Prostate gland (tissue), 2 donors: ENCODE measurements at regions not wholly inside any gene's neighbourhood (a gene's known extent, or its start where the extent isn't known, plus 50 kb on each side); places are given as distances from the start of the nearest gene placed in this dataset.

Experiments used
- DNase-seq: peaks from one replicate; pipeline ENCODE4 v3.0.0-alpha.2; 2019; ENCODE audit warnings: low spot score
- H3K27ac ChIP-seq, 2 donors: fragments of 200-600 bp; sonication (generic); 2 replicates each; pipeline ENCODE4 v1.5.1; 2017 to 2019
- H3K27me3 ChIP-seq: fragments of 200-600 bp; sonication (generic); replicated peaks from 2 replicates; pipeline ENCODE4 v1.5.1; 2019; ENCODE audit not compliant: insufficient read depth
- H3K36me3 ChIP-seq, 2 donors: fragments of 200-600 bp; sonication (generic); 1 replicate in 1 of 2; 2 replicates in 1 of 2; pipeline versions ENCODE4 v1.5.1 to v1.8.1; 2017 to 2019
- H3K4me1 ChIP-seq: fragments of 200-600 bp; sonication (generic); replicated peaks from 2 replicates; pipeline ENCODE4 v1.5.1; 2019
- H3K4me3 ChIP-seq, 2 donors: fragments of 200-600 bp; sonication (generic); 2 replicates each; pipeline ENCODE4 v1.5.1; 2017 to 2019
- H3K9me3 ChIP-seq: fragments of 200-600 bp; sonication (generic); 2 replicates; pipeline ENCODE4 v1.5.1; 2017
- POLR2A ChIP-seq: fragments of 450-650 bp; IDR thresholded peaks from one replicate; pipeline ENCODE4 v1.6.1; 2016; ENCODE audit warnings: antibody characterized with exemption, mild to moderate bottlenecking
- POLR2AphosphoS5 ChIP-seq: sonication (generic); formaldehyde crosslinking; IDR thresholded peaks from one replicate; pipeline ENCODE4 v1.6.1; 2017; ENCODE audit warnings: antibody characterized with exemption
- WGBS: methylation state at CpG from one replicate; pipeline ENCODE4 v1.1.5; 2018; 5-methylcytosine and 5-hydroxymethylcytosine counted together
- intact Hi-C: fragments of 100-400 bp; cut with DNase I; formaldehyde crosslinking; loops from one replicate; pipeline ENCODE4 v1.14.2; 2022
- TF ChIP-seq, protein P1 (sequence below), 4 experiments: fragments of 200-600 bp in 2 of 4; fragments of 450-650 bp in 2 of 4; sonication (generic) in 2 of 4; IDR thresholded peaks; 1 replicate in 3 of 4; 2 replicates in 1 of 4; pipeline ENCODE4 v1.5.1; 2016 to 2019; ENCODE audit warnings: antibody characterized with exemption in 4 of 4, mild to moderate bottlenecking in 2 of 4, moderate library complexity in 2 of 4

DNA sequence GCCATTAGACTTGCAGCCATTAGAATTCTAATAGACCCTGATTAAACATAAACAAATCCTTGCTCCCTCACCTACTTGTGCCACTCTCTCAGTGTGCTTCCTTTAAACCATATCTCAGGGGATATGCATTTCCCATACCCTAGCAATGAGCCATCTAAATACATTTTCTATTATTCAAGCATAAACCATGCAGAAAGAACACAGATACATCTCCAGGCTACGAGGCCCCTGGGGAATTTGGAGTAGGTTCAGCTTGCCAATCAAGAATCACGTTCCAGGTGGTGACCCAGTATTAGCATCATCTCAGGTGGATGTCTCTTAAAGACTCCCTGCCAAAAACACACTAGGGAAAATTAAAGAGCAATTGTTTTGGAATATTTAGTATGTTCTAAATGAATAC is 93.0 kb upstream of the CCL21 start:
- H3K4me3 ChIP-seq, result no peak overlapping the region
- no peak for DNase-seq
- no peak overlapping the region for H3K27ac ChIP-seq
- H3K9me3 ChIP-seq, result no peaks in the 10 kb centered on the region
- no peaks in the 10 kb centered on the region for H3K4me1 ChIP-seq
- intact Hi-C loops, result no loop called here
- no peaks in the 10 kb centered on the region for H3K36me3 ChIP-seq
- H3K27me3 ChIP-seq, result no peaks in the 10 kb centered on the region
- no peak for TF ChIP-seq POLR2A
- no peak for TF ChIP-seq POLR2AphosphoS5
- TF ChIP-seq, protein P1, sequence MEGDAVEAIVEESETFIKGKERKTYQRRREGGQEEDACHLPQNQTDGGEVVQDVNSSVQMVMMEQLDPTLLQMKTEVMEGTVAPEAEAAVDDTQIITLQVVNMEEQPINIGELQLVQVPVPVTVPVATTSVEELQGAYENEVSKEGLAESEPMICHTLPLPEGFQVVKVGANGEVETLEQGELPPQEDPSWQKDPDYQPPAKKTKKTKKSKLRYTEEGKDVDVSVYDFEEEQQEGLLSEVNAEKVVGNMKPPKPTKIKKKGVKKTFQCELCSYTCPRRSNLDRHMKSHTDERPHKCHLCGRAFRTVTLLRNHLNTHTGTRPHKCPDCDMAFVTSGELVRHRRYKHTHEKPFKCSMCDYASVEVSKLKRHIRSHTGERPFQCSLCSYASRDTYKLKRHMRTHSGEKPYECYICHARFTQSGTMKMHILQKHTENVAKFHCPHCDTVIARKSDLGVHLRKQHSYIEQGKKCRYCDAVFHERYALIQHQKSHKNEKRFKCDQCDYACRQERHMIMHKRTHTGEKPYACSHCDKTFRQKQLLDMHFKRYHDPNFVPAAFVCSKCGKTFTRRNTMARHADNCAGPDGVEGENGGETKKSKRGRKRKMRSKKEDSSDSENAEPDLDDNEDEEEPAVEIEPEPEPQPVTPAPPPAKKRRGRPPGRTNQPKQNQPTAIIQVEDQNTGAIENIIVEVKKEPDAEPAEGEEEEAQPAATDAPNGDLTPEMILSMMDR (IDR thresholded peaks at IDR 0.05), result no peak
- 53% methylated on average over 2 of the region's 2 CpGs for WGBS

DNA sequence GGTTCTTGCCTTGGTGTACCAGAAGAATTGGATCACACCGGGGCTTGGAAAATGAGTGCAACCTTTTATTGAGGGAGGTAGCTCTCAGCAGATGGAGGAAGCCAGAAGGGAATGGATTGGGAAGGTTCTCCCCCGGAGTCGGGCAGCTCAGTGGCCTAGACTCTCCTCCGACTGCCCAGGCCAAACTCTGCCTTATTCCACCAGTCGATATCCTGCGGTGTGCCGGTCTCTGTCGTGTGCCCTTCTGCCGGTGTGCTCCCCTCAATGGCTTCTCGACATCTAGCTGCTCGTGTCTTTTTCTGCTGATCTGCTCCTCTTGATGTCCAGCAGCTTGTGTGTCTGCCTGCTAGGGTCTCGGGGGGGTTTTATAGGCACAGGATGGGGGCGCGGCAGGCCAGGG is 87.4 kb upstream of the CCL21 start:
- H3K4me3 ChIP-seq, result no peak overlapping the region
- no peaks in the 10 kb centered on the region for H3K4me1 ChIP-seq
- no peaks in the 10 kb centered on the region for H3K36me3 ChIP-seq
- WGBS, result 74% methylated on average over 14 of the region's 14 CpGs
- TF ChIP-seq POLR2AphosphoS5 (no peak), POLR2A (no peak)
- TF ChIP-seq, protein P1 (IDR thresholded peaks at IDR 0.05), result no peak
- no peaks in the 10 kb centered on the region for H3K27me3 ChIP-seq
- intact Hi-C loops, result no loop called here
- H3K27ac ChIP-seq, result no peak overlapping the region
- DNase-seq, result no peak
- no peaks in the 10 kb centered on the region for H3K9me3 ChIP-seq

DNA sequence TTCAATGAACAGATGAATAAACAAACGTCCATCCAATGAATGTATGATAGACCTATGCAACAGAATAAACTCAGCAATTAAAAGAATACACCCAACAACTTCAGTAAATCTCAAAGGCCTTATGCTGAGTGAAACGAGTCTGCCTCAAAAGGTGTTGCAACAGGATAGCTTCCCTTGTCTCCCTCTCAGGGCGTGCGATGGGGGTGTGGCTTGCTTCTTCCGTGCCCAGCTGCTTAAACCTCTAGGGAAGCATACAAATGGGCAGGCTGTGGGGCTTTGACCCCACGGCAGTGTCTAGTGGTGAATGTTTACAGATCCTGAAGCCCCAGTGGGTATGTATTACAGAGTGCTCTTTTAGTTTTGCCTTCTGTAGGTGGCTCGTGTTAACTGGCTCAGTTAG is 87.0 kb upstream of the CCL21 start:
- DNase-seq, result no peak
- no peak overlapping the region for H3K27ac ChIP-seq
- TF ChIP-seq POLR2AphosphoS5 (no peak), POLR2A (no peak)
- TF ChIP-seq, protein P1 (IDR thresholded peaks at IDR 0.05), result no peak
- no peak overlapping the region for H3K4me3 ChIP-seq
- no peaks in the 10 kb centered on the region for H3K9me3 ChIP-seq
- intact Hi-C loops, result no loop called here
- 21% methylated on average over 7 of the region's 7 CpGs for WGBS
- no peaks in the 10 kb centered on the region for H3K4me1 ChIP-seq
- H3K27me3 ChIP-seq, result no peaks in the 10 kb centered on the region
- no peaks in the 10 kb centered on the region for H3K36me3 ChIP-seq

DNA sequence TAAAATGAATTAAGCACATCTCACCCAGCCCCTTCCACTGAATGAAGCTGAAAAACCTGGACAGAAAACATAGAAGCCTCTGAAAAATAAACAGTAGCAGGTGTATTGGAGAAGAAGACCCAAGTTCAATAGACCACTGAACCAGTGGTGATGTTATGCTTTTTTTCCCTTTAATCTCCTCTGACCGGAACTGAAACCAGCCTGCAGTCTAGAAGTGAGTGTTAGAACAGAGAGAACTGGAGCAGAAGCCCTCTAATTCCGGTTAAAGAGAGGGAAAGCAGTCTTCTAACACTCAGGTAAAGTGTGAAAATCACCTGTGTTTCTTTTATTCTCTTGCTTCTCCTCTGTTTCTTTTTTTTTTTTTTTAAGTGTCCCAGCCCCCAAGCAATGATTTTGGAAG is 83.5 kb upstream of the CCL21 start:
- H3K4me1 ChIP-seq, result no peaks in the 10 kb centered on the region
- no peaks in the 10 kb centered on the region for H3K36me3 ChIP-seq
- no peak overlapping the region for H3K4me3 ChIP-seq
- H3K27me3 ChIP-seq, result peaks cover 2% of the 10 kb centered on the region
- H3K27ac ChIP-seq, result no peak overlapping the region
- DNase-seq, result no peak
- intact Hi-C loops, result no loop called here
- WGBS, result 80% methylated on average over 2 of the region's 2 CpGs
- TF ChIP-seq POLR2A (no peak), POLR2AphosphoS5 (no peak)
- TF ChIP-seq, protein P1 (IDR thresholded peaks at IDR 0.05), result no peak
- H3K9me3 ChIP-seq, result no peaks in the 10 kb centered on the region

DNA sequence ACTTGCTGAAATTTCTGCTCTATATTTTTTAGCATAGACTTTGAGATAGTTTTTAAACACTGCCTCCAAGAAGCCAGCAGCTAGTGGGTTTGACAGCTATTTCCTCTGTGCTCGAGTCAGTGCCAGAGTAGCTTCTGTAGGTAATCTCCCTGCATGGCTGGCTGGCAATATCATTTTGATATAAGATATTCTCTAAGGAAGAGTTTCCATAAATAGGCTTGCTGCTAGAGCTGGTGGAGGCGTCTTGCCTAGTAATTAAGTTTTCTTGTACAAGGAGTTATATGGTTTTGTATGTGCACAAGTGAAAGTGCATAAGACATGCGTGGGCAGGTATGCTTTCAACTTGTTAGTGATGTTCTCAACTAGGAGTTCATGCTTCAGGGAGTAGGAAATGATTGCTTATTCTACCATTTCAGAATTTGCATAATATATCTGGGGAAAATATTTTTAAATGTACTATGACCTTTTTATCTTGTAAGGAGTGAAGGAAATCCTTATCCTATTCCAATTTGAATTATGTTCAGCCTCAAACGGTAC is 74.1 kb upstream of the CCL21 start:
- Histone ChIP-seq H3K9me3 (no peaks in the 10 kb centered on the region), H3K36me3 (no peaks in the 10 kb centered on the region), H3K27ac (no peak overlapping the region), H3K4me1 (no peaks in the 10 kb centered on the region), H3K4me3 (no peak overlapping the region), H3K27me3 (no peaks in the 10 kb centered on the region)
- TF ChIP-seq, protein P1 (IDR thresholded peaks at IDR 0.05), result no peak
- no peak for TF ChIP-seq POLR2AphosphoS5
- TF ChIP-seq POLR2A, result no peak
- DNase-seq, result no peak
- intact Hi-C loops, result no loop called here
- 49% methylated on average over 4 of the region's 4 CpGs for WGBS
